ENCODE measurements at regions not wholly inside any gene's neighbourhood (a gene's known extent, or its start where the extent isn't known, plus 50 kb on each side); places are given as distances from the start of the nearest gene placed in this dataset.
"Not testable (repeated sequence)": the region's sequence is repeated elsewhere in the genome, so short reads cannot be mapped to it uniquely, and the experiment has no call there.

GRCh38 chr2:109690457-109690821, 76.3 kb downstream of the SOWAHC start:
- H3K27ac ChIP-seq (ENCODE audit: low read length) = no peak overlapping the region
- H3K36me3 ChIP-seq (replicated peaks; ENCODE audit: low read depth, low read length) = no peaks in the 10 kb centered on the region
- H3K79me2 ChIP-seq (ENCODE audit: low read length) = no peaks in the 10 kb centered on the region
- no peak overlapping the region for H3K4me2 ChIP-seq (ENCODE audit: low read length)
- H4K20me1 ChIP-seq (ENCODE audit: insufficient read depth, low read length) = no peaks in the 10 kb centered on the region
- no peaks in the 10 kb centered on the region for H3K4me1 ChIP-seq (ENCODE audit: low read length)
- H3K4me3 ChIP-seq (ENCODE audit: low read length) = no peak overlapping the region
- no peak overlapping the region for H3K9ac ChIP-seq (ENCODE audit: low read length)
- no peak overlapping the region for H2AFZ ChIP-seq (ENCODE audit: low read depth, low read length)
- TF ChIP-seq EZH2phosphoT487 (IDR thresholded peaks at IDR 0.05; ENCODE audit: low read depth) = no peak
- no peak for TF ChIP-seq CTCF (IDR thresholded peaks at IDR 0.05; ENCODE audit: low read depth, low read length)
- no peaks in the 10 kb centered on the region for H3K27me3 ChIP-seq (ENCODE audit: low read depth, low read length)
- no peaks in the 10 kb centered on the region for H3K9me3 ChIP-seq (ENCODE audit: insufficient read depth, low read length)

- Histone ChIP-seq H3K27me3 (ENCODE audit: low read depth, low read length) (no peaks in the 10 kb centered on the region), H3K9ac (ENCODE audit: low read length) (no peak overlapping the region), H2AFZ (ENCODE audit: low read depth, low read length) (no peak overlapping the region), H3K9me3 (ENCODE audit: insufficient read depth, low read length) (no peaks in the 10 kb centered on the region), H3K79me2 (ENCODE audit: low read length) (no peaks in the 10 kb centered on the region), H3K4me3 (ENCODE audit: low read length) (no peak overlapping the region), H3K27ac (ENCODE audit: low read length) (no peak overlapping the region), H3K36me3 (replicated peaks; ENCODE audit: low read depth, low read length) (no peaks in the 10 kb centered on the region), H4K20me1 (ENCODE audit: insufficient read depth, low read length) (no peaks in the 10 kb centered on the region), H3K4me1 (ENCODE audit: low read length) (no peaks in the 10 kb centered on the region), H3K4me2 (ENCODE audit: low read length) (no peak overlapping the region)
- TF ChIP-seq CTCF (IDR thresholded peaks at IDR 0.05; ENCODE audit: low read depth, low read length) = no peak
- TF ChIP-seq EZH2phosphoT487 (IDR thresholded peaks at IDR 0.05; ENCODE audit: low read depth) = no peak
Measured at GRCh38 chr2:109690822-109691541, 76.8 kb downstream of the SOWAHC start.

GRCh38 chr2:109692013-109692743, 78.0 kb downstream of the SOWAHC start:
- H3K4me2 ChIP-seq (ENCODE audit: low read length) = no peak overlapping the region
- H3K79me2 ChIP-seq (ENCODE audit: low read length) = no peaks in the 10 kb centered on the region
- H4K20me1 ChIP-seq (ENCODE audit: insufficient read depth, low read length) = no peaks in the 10 kb centered on the region
- H2AFZ ChIP-seq (ENCODE audit: low read depth, low read length) = no peak overlapping the region
- H3K27me3 ChIP-seq (ENCODE audit: low read depth, low read length) = no peaks in the 10 kb centered on the region
- no peaks in the 10 kb centered on the region for H3K4me1 ChIP-seq (ENCODE audit: low read length)
- no peaks in the 10 kb centered on the region for H3K9me3 ChIP-seq (ENCODE audit: insufficient read depth, low read length)
- no peak for TF ChIP-seq EZH2phosphoT487 (IDR thresholded peaks at IDR 0.05; ENCODE audit: low read depth)
- no peak for TF ChIP-seq CTCF (IDR thresholded peaks at IDR 0.05; ENCODE audit: low read depth, low read length)
- H3K4me3 ChIP-seq (ENCODE audit: low read length) = no peak overlapping the region
- no peaks in the 10 kb centered on the region for H3K36me3 ChIP-seq (replicated peaks; ENCODE audit: low read depth, low read length)
- no peak overlapping the region for H3K27ac ChIP-seq (ENCODE audit: low read length)
- no peak overlapping the region for H3K9ac ChIP-seq (ENCODE audit: low read length)

- H3K4me1 ChIP-seq (ENCODE audit: low read length); H3K9ac ChIP-seq (ENCODE audit: low read length); H2AFZ ChIP-seq (ENCODE audit: low read depth, low read length); H3K79me2 ChIP-seq (ENCODE audit: low read length); H3K36me3 ChIP-seq (replicated peaks; ENCODE audit: low read depth, low read length); H4K20me1 ChIP-seq (ENCODE audit: insufficient read depth, low read length); H3K9me3 ChIP-seq (ENCODE audit: insufficient read depth, low read length); H3K4me2 ChIP-seq (ENCODE audit: low read length); H3K4me3 ChIP-seq (ENCODE audit: low read length); H3K27me3 ChIP-seq (ENCODE audit: low read depth, low read length); H3K27ac ChIP-seq (ENCODE audit: low read length): not testable (repeated sequence)
Measured at GRCh38 chr2:109692831-109693230, 78.7 kb downstream of the SOWAHC start.

GRCh38 chr2:109693292-109693691, 79.1 kb downstream of the SOWAHC start:
- H3K4me1 ChIP-seq (ENCODE audit: low read length); H3K4me3 ChIP-seq (ENCODE audit: low read length); H2AFZ ChIP-seq (ENCODE audit: low read depth, low read length); H3K36me3 ChIP-seq (replicated peaks; ENCODE audit: low read depth, low read length); H3K9ac ChIP-seq (ENCODE audit: low read length); H3K27me3 ChIP-seq (ENCODE audit: low read depth, low read length); H4K20me1 ChIP-seq (ENCODE audit: insufficient read depth, low read length); H3K79me2 ChIP-seq (ENCODE audit: low read length); H3K27ac ChIP-seq (ENCODE audit: low read length); H3K4me2 ChIP-seq (ENCODE audit: low read length); H3K9me3 ChIP-seq (ENCODE audit: insufficient read depth, low read length): not testable (repeated sequence)

Measured in OCI-LY3 (cell line).